WTC11 (cell line): ENCODE measurements at regions not wholly inside any gene's neighbourhood (a gene's known extent, or its start where the extent isn't known, plus 50 kb on each side); places are given as distances from the start of the nearest gene placed in this dataset.
"Not testable (repeated sequence)": the region's sequence is repeated elsewhere in the genome, so short reads cannot be mapped to it uniquely, and the experiment has no call there.

Source experiments
- FOXJ3 ChIP-seq: sonication (generic); formaldehyde crosslinking; IDR thresholded peaks from 2 replicates; pipeline ENCODE4 v1.9.0; 2021; ENCODE audit warnings: missing genetic modification reagents, mild to moderate bottlenecking, borderline replicate concordance
- TF ChIP-seq, protein P1 (sequence below): fragments of 200-600 bp; IDR thresholded peaks from 2 replicates; pipeline ENCODE4 v1.8.0; 2022; ENCODE audit warnings: antibody characterized with exemption
- TF ChIP-seq, protein P2 (sequence below): sonication (generic); formaldehyde crosslinking; conservative IDR thresholded peaks from 2 replicates; pipeline ENCODE4 v1.8.1; 2022; ENCODE audit warnings: mild to moderate bottlenecking, missing genetic modification reagents
- TF ChIP-seq, protein P3 (sequence below): sonication (generic); formaldehyde crosslinking; IDR thresholded peaks from 2 replicates; pipeline ENCODE4 v1.8.1; 2023; ENCODE audit warnings: mild to moderate bottlenecking, missing genetic modification reagents

DNA sequence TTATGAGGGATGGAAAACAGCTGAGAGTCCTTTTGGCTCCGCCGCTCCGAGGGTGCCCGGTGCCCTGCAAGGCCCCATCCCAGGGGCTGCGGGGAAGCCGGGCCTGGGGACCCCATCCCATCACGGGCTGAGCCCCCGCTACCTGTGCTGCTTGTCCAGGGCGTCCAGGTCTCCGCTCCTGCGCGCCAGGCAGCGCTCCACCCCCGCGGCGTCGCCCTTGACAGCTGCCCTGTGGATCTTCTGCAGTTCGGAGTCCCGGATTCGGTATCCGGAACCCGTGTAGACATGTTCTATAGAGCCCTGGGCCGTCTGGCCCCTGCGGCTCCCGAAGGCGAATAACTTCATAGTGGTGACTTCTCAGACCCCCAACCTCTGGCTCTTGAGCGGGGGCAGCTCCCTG, 534.0 kb upstream of the DEFB115 start:
- TF ChIP-seq, protein P1, sequence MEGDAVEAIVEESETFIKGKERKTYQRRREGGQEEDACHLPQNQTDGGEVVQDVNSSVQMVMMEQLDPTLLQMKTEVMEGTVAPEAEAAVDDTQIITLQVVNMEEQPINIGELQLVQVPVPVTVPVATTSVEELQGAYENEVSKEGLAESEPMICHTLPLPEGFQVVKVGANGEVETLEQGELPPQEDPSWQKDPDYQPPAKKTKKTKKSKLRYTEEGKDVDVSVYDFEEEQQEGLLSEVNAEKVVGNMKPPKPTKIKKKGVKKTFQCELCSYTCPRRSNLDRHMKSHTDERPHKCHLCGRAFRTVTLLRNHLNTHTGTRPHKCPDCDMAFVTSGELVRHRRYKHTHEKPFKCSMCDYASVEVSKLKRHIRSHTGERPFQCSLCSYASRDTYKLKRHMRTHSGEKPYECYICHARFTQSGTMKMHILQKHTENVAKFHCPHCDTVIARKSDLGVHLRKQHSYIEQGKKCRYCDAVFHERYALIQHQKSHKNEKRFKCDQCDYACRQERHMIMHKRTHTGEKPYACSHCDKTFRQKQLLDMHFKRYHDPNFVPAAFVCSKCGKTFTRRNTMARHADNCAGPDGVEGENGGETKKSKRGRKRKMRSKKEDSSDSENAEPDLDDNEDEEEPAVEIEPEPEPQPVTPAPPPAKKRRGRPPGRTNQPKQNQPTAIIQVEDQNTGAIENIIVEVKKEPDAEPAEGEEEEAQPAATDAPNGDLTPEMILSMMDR = not testable (repeated sequence)
- TF ChIP-seq FOXJ3 (CRISPR knock-in tag) = not testable (repeated sequence)
- TF ChIP-seq, protein P2, sequence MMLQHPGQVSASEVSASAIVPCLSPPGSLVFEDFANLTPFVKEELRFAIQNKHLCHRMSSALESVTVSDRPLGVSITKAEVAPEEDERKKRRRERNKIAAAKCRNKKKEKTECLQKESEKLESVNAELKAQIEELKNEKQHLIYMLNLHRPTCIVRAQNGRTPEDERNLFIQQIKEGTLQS (CRISPR knock-in tag) = not testable (repeated sequence)
- TF ChIP-seq, protein P3, sequence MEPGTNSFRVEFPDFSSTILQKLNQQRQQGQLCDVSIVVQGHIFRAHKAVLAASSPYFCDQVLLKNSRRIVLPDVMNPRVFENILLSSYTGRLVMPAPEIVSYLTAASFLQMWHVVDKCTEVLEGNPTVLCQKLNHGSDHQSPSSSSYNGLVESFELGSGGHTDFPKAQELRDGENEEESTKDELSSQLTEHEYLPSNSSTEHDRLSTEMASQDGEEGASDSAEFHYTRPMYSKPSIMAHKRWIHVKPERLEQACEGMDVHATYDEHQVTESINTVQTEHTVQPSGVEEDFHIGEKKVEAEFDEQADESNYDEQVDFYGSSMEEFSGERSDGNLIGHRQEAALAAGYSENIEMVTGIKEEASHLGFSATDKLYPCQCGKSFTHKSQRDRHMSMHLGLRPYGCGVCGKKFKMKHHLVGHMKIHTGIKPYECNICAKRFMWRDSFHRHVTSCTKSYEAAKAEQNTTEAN = not testable (repeated sequence)
